A549 (cell line): ENCODE measurements at regions not wholly inside any gene's neighbourhood (a gene's known extent, or its start where the extent isn't known, plus 50 kb on each side); places are given as distances from the start of the nearest gene placed in this dataset.

ENCODE experiments used
- ATAC-seq, 2 experiments: fragments of 200-7000 bp in 1 of 2; fragments of >200 bp in 1 of 2; cut with Nextera tagmentation in 1 of 2; cut with Tn5 transposase in 1 of 2; 3 replicates each; pipeline versions ENCODE4 v1.8.0 to v1.9.1; 2018 to 2020; ENCODE audit warnings: mild to moderate bottlenecking in 1 of 2, moderate library complexity in 1 of 2
- CTCF ChIA-PET: fragments of 300-600 bp; sonication (Branson Sonifier 250); formaldehyde crosslinking; extraction: SDS; loops from one replicate; lab custom pipeline; 2021; ENCODE audit warnings: antibody characterized with exemption, inconsistent platforms; lab: Yijun Ruan, JAX
- POLR2A ChIA-PET: fragments of 350-600 bp; formaldehyde crosslinking; extraction: SDS; loops from one replicate; lab custom pipeline; 2021; ENCODE audit warnings: antibody characterized with exemption, inconsistent platforms; lab: Yijun Ruan, JAX
- DNase-seq, 2 experiments: peaks; one replicate each; pipeline versions ENCODE4 v3.0.0 to v3.0.0-alpha.2; 2011 to 2016; ENCODE audit warnings: low read depth in 1 of 2, low spot score in 1 of 2
- FAIRE-seq: peaks from 2 replicates; lab custom pipeline; 2011; peaks lifted over from hg19 to GRCh38; lab: Jason Lieb, UNC
- H3K27ac ChIP-seq, 2 experiments: fragments of >200 bp; sonication (Bioruptor Twin); formaldehyde crosslinking; 3 replicates each; pipeline ENCODE4 v1.5.1; 2016 to 2017
- H3K4me1 ChIP-seq: fragments of >200 bp; sonication (Bioruptor Twin); formaldehyde crosslinking; 3 replicates; pipeline ENCODE4 v1.6.1; 2016
- H3K4me2 ChIP-seq: fragments of >200 bp; sonication (Bioruptor Twin); formaldehyde crosslinking; 3 replicates; pipeline ENCODE4 v1.6.1; 2016
- H3K4me3 ChIP-seq: fragments of >200 bp; sonication (Bioruptor Twin); formaldehyde crosslinking; 3 replicates; pipeline ENCODE4 v1.5.1; 2016
- H3K9me3 ChIP-seq: fragments of >200 bp; sonication (Bioruptor Twin); formaldehyde crosslinking; 3 replicates; pipeline ENCODE4 v1.6.1; 2016
- CBX2 ChIP-seq: fragments of 200-600 bp; sonication (generic); IDR thresholded peaks from 2 replicates; pipeline ENCODE4 v1.6.1; 2016; ENCODE audit warnings: low read depth, mild to moderate bottlenecking, borderline replicate concordance
- CEBPB ChIP-seq, 2 experiments: fragments of >200 bp in 1 of 2; sonication (Bioruptor Twin) in 1 of 2; formaldehyde crosslinking in 1 of 2; IDR thresholded peaks; 2 replicates each; pipeline ENCODE4 v1.6.1; 2012 to 2016
- CHD2 ChIP-seq: fragments of 150-350 bp; IDR thresholded peaks from 2 replicates; pipeline ENCODE4 v1.6.1; 2014; ENCODE audit warnings: low read length; ENCODE audit not compliant: partially characterized antibody
- FOXS1 ChIP-seq: fragments of 250-450 bp; sonication (Bioruptor Pico); IDR thresholded peaks from 2 replicates; pipeline ENCODE4 v1.5.0; 2020; ENCODE audit warnings: mild to moderate bottlenecking, moderate library complexity
- JUN ChIP-seq, 2 experiments: fragments of >200 bp; sonication (Bioruptor Twin); formaldehyde crosslinking; IDR thresholded peaks; 2 replicates in 1 of 2; 3 replicates in 1 of 2; pipeline ENCODE4 v1.6.1; 2016 to 2017
- KDM1A ChIP-seq: fragments of 200-600 bp; sonication (generic); IDR thresholded peaks from 2 replicates; pipeline ENCODE4 v1.6.1; 2016; ENCODE audit warnings: low read depth, mild to moderate bottlenecking
- KDM5A ChIP-seq: fragments of 200-600 bp; sonication (generic); IDR thresholded peaks from 2 replicates; pipeline ENCODE4 v1.6.1; 2016; ENCODE audit warnings: antibody characterized with exemption, mild to moderate bottlenecking
- POLR2A ChIP-seq: IDR thresholded peaks from 2 replicates; pipeline ENCODE4 v1.6.1; 2012; ENCODE audit warnings: mild to moderate bottlenecking, low read length
- POLR2AphosphoS2 ChIP-seq: conservative IDR thresholded peaks from 2 replicates; pipeline ENCODE4 v1.6.1; 2012; ENCODE audit warnings: low read length, improper control_type of control experiment, inconsistent platforms
- RAD21 ChIP-seq, 2 experiments: fragments of >200 bp in 1 of 2; sonication (Bioruptor Twin) in 1 of 2; formaldehyde crosslinking in 1 of 2; IDR thresholded peaks in 1 of 2; conservative IDR thresholded peaks in 1 of 2; 2 replicates in 1 of 2; 3 replicates in 1 of 2; pipeline ENCODE4 v1.6.1; 2012 to 2018; ENCODE audit warnings: inconsistent platforms in 1 of 2
- TFCP2L1 ChIP-seq: fragments of 250-450 bp; sonication (Bioruptor Pico); IDR thresholded peaks from 2 replicates; pipeline ENCODE4 v1.5.0; 2021; ENCODE audit warnings: mild to moderate bottlenecking
- TP53 ChIP-seq: fragments of 250-450 bp; sonication (Bioruptor Pico); IDR thresholded peaks from 2 replicates; pipeline ENCODE4 v1.5.0; 2021; ENCODE audit warnings: mild to moderate bottlenecking, moderate library complexity
- USF2 ChIP-seq: fragments of 450-650 bp; IDR thresholded peaks from 2 replicates; pipeline ENCODE4 v1.6.1; 2014; ENCODE audit warnings: antibody characterized with exemption
- ZC3H11A ChIP-seq: fragments of 450-650 bp; IDR thresholded peaks from 2 replicates; pipeline ENCODE4 v1.6.1; 2014; ENCODE audit warnings: antibody characterized with exemption, mild to moderate bottlenecking
- ZFP36 ChIP-seq: fragments of 450-650 bp; IDR thresholded peaks from 2 replicates; pipeline ENCODE4 v1.6.1; 2014; ENCODE audit warnings: borderline replicate concordance; ENCODE audit not compliant: partially characterized antibody
- ZSCAN20 ChIP-seq: fragments of 250-450 bp; sonication (Bioruptor Pico); IDR thresholded peaks from 2 replicates; pipeline ENCODE4 v1.8.0; 2022; ENCODE audit warnings: mild to moderate bottlenecking, moderate library complexity
- WGBS: methylation state at CpG from one replicate; pipeline ENCODE4 v1.1.6; 2017; ENCODE audit errors: missing lambda C conversion rate; 5-methylcytosine and 5-hydroxymethylcytosine counted together
- TF ChIP-seq, protein P1 (sequence below): fragments of 200-600 bp; sonication (generic); IDR thresholded peaks from 2 replicates; pipeline ENCODE4 v1.6.1; 2016; ENCODE audit warnings: antibody characterized with exemption, mild to moderate bottlenecking, moderate library complexity
- TF ChIP-seq, protein P2 (sequence below): fragments of 250-450 bp; sonication (Bioruptor Pico); IDR thresholded peaks from 2 replicates; pipeline ENCODE4 v1.5.0; 2020; ENCODE audit warnings: low read depth, mild to moderate bottlenecking, moderate library complexity
- TF ChIP-seq, protein P3 (sequence below): IDR thresholded peaks from 2 replicates; pipeline ENCODE4 v1.6.1; 2012

GRCh38 chr15:66993874-66994696 is 71.3 kb upstream of the SMAD3 start (continued):
- TF ChIP-seq FOXS1 (CRISPR knock-in tag) (no peak), JUN (IDR thresholded peaks at IDR 0.05) (no peak), KDM1A (no peak)
- TF ChIP-seq, protein P1, sequence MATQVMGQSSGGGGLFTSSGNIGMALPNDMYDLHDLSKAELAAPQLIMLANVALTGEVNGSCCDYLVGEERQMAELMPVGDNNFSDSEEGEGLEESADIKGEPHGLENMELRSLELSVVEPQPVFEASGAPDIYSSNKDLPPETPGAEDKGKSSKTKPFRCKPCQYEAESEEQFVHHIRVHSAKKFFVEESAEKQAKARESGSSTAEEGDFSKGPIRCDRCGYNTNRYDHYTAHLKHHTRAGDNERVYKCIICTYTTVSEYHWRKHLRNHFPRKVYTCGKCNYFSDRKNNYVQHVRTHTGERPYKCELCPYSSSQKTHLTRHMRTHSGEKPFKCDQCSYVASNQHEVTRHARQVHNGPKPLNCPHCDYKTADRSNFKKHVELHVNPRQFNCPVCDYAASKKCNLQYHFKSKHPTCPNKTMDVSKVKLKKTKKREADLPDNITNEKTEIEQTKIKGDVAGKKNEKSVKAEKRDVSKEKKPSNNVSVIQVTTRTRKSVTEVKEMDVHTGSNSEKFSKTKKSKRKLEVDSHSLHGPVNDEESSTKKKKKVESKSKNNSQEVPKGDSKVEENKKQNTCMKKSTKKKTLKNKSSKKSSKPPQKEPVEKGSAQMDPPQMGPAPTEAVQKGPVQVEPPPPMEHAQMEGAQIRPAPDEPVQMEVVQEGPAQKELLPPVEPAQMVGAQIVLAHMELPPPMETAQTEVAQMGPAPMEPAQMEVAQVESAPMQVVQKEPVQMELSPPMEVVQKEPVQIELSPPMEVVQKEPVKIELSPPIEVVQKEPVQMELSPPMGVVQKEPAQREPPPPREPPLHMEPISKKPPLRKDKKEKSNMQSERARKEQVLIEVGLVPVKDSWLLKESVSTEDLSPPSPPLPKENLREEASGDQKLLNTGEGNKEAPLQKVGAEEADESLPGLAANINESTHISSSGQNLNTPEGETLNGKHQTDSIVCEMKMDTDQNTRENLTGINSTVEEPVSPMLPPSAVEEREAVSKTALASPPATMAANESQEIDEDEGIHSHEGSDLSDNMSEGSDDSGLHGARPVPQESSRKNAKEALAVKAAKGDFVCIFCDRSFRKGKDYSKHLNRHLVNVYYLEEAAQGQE, result no peak

- Histone ChIP-seq H3K9me3 (no peaks in the 10 kb centered on the region), H3K4me2 (no peak overlapping the region), H3K4me3 (no peak overlapping the region), H3K27ac (no peak overlapping the region), H3K4me1 (peaks cover 7% of the 10 kb centered on the region; the same call in 1 of the 3 replicates)
- WGBS, result 87% methylated on average over 7 of the region's 7 CpGs
- FAIRE-seq, result no peak
- peak; percentile 47 to 68; a peak in 4 of 6 replicates for ATAC-seq
- POLR2A ChIA-PET, result no interaction called here
- CTCF ChIA-PET, result interaction anchor here (0.8 to 3.0 kb wide), 4 partner anchors 9 to 92 kb away, joined by 4 to 12 read pairs (median 5); no protein-coding TSS in a partner anchor
- no peak for TF ChIP-seq JUN (IDR thresholded peaks at IDR 0.05)
- TF ChIP-seq CBX2, result no peak
- TF ChIP-seq ZC3H11A, result no peak
- TF ChIP-seq KDM5A, result no peak
- TF ChIP-seq CHD2, result no peak
- no peak for TF ChIP-seq RAD21 (conservative IDR thresholded peaks at IDR 0.05 in 1 of 2, IDR thresholded peaks at IDR 0.05 in 1 of 2)
- no peak for TF ChIP-seq POLR2AphosphoS2
- TF ChIP-seq POLR2A, result no peak
- no peak for TF ChIP-seq ZSCAN20 (CRISPR knock-in tag)
- TF ChIP-seq, protein P2, sequence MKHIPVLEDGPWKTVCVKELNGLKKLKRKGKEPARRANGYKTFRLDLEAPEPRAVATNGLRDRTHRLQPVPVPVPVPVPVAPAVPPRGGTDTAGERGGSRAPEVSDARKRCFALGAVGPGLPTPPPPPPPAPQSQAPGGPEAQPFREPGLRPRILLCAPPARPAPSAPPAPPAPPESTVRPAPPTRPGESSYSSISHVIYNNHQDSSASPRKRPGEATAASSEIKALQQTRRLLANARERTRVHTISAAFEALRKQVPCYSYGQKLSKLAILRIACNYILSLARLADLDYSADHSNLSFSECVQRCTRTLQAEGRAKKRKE (CRISPR knock-in tag), result no peak
- TF ChIP-seq USF2, result no peak
- TF ChIP-seq KDM1A, result no peak
- no peak for TF ChIP-seq ZFP36
- DNase-seq, result peak in 1 of 2 experiments; percentile 25
These were observed 70.3 kb upstream of the SMAD3 start for GRCh38 chr15:66994927-66995656.

DNA sequence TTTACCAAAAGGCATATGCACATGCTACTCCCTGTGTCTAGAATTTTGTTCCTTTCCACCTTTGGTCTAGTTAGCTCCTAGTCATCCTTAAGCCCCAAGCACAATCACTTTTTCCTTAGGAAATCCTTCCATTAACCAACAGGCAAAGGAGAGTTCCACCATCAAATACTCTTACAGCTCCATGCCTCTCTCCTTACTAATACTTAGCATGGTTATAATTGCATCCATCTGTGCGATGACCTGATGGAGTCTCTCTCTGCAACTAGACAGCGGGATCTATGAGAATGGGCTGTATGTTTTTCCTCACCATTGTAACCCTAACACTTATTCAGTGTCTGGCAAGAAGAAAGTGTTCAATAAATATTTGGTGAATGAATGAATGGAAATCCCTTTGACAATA is 69.3 kb upstream of the SMAD3 start:
- Histone ChIP-seq H3K9me3 (no peaks in the 10 kb centered on the region), H3K27ac (no peak overlapping the region), H3K4me2 (no peak overlapping the region), H3K4me3 (no peak overlapping the region), H3K4me1 (peaks cover 7% of the 10 kb centered on the region; the same call in 1 of the 3 replicates)
- DNase-seq (no peak), FAIRE-seq (no peak), ATAC-seq (no peak)
- 92% methylated on average over 2 of the region's 2 CpGs for WGBS
- ChIA-PET POLR2A (no interaction called here), CTCF (interaction anchor here (0.6 to 1.2 kb wide), 4 partner anchors 11 to 143 kb away, joined by 3 to 6 read pairs (median 4); no protein-coding TSS in a partner anchor)
- TF ChIP-seq TFCP2L1 (CRISPR knock-in tag), result no peak
- TF ChIP-seq CEBPB (IDR thresholded peaks at IDR 0.05), result no peak
- TF ChIP-seq, protein P1, result no peak
- TF ChIP-seq TP53 (CRISPR knock-in tag), result no peak
- TF ChIP-seq, protein P3, sequence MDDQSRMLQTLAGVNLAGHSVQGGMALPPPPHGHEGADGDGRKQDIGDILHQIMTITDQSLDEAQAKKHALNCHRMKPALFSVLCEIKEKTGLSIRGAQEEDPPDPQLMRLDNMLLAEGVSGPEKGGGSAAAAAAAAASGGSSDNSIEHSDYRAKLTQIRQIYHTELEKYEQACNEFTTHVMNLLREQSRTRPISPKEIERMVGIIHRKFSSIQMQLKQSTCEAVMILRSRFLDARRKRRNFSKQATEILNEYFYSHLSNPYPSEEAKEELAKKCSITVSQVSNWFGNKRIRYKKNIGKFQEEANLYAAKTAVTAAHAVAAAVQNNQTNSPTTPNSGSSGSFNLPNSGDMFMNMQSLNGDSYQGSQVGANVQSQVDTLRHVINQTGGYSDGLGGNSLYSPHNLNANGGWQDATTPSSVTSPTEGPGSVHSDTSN, result no peak
